Nephron (organoid): ENCODE measurements at regions not wholly inside any gene's neighbourhood (a gene's known extent, or its start where the extent isn't known, plus 50 kb on each side); places are given as distances from the start of the nearest gene placed in this dataset.

Experiments used
- H3K27ac Mint-ChIP-seq, 3 experiments: 2 replicates each; pipeline ENCODE4 v1.8.0; 2020; ENCODE audit warnings: mixed read lengths in 3 of 3, mild to moderate bottlenecking in 2 of 3, moderate library complexity in 1 of 3
- H3K27me3 Mint-ChIP-seq: 2 replicates; pipeline ENCODE4 v1.8.0; 2021; ENCODE audit warnings: low read depth, mild to moderate bottlenecking, moderate library complexity, mixed read lengths
- H3K36me3 Mint-ChIP-seq: 2 replicates; pipeline ENCODE4 v1.8.0; 2020; ENCODE audit warnings: low read depth, mixed read lengths
- H3K4me1 Mint-ChIP-seq: 2 replicates; pipeline ENCODE4 v1.8.0; 2020; ENCODE audit warnings: mixed read lengths
- H3K4me3 Mint-ChIP-seq, 3 experiments: 2 replicates each; pipeline ENCODE4 v1.8.0; 2020; ENCODE audit warnings: mild to moderate bottlenecking in 3 of 3, mixed read lengths in 3 of 3, moderate library complexity in 2 of 3
- H3K9me3 Mint-ChIP-seq: 2 replicates; pipeline ENCODE4 v1.8.0; 2020; ENCODE audit warnings: mixed read lengths
- TF ChIP-seq, protein P1 (sequence below), 3 experiments: fragments of 200-600 bp; sonication (generic); IDR thresholded peaks; one replicate each; pipeline ENCODE4 v1.5.0; 2021; ENCODE audit warnings: antibody characterized with exemption in 3 of 3; ENCODE audit not compliant: unreplicated experiment in 3 of 3

DNA sequence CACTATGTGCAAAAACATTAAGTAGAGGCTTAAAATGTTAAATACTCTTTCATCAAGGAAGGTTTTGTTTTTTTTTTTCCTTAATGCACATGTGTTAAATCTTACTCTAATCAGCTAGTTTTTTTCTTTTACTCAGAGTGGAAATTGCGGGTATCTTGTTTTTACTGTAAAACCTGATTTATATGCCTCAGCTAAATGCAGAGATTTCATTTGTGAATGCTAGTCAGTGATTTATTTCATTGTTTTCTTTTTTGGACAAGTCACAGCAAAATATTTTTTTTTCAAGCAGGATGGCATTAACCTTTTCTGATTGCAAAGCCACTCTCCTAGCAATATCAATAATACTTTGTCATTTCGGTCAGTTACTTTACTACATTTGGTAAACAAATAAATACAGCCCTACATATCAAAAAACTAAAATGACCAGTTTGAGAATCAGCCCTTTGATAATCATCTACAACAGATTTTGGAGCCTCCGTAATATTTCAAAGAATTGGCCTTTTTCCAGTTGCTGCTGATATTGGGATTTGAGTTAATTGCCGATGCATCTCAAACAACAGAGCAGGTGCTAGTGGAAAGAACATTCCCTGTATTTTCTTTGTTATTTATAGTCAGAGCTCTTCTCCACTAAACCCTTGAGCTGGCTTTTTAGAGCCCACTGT is 579.2 kb upstream of the ZNF608 start:
- Mint-ChIP-seq H3K4me1 (peaks cover 40% of the 10 kb centered on the region), H3K27ac (peak overlapping the region in 2 of 3 experiments; percentile 33 to 34), H3K4me3 (no peak overlapping the region), H3K9me3 (peaks cover 2% of the 10 kb centered on the region), H3K36me3 (no peaks in the 10 kb centered on the region), H3K27me3 (peaks cover 9% of the 10 kb centered on the region)
- TF ChIP-seq, protein P1, sequence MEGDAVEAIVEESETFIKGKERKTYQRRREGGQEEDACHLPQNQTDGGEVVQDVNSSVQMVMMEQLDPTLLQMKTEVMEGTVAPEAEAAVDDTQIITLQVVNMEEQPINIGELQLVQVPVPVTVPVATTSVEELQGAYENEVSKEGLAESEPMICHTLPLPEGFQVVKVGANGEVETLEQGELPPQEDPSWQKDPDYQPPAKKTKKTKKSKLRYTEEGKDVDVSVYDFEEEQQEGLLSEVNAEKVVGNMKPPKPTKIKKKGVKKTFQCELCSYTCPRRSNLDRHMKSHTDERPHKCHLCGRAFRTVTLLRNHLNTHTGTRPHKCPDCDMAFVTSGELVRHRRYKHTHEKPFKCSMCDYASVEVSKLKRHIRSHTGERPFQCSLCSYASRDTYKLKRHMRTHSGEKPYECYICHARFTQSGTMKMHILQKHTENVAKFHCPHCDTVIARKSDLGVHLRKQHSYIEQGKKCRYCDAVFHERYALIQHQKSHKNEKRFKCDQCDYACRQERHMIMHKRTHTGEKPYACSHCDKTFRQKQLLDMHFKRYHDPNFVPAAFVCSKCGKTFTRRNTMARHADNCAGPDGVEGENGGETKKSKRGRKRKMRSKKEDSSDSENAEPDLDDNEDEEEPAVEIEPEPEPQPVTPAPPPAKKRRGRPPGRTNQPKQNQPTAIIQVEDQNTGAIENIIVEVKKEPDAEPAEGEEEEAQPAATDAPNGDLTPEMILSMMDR (IDR thresholded peaks at IDR 0.05; ENCODE audit: unreplicated experiment in 3 of 3) = no peak

DNA sequence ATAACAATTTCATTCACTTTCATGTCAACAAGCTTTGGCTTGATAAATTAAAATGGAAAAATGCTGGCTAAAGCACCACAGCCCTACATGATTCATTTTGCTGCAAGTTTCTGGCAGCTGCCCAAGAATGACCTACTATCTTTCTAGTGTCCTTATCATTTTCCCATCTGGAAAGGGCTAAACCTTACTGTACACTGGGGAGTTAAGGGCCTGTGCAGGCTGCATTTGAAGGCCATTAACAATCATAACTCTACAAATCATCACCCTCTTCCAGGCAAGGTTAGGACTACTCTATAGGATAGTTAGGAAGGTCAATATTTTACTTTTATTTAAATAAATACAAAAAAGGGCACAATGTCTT is 579.7 kb upstream of the ZNF608 start:
- no peaks in the 10 kb centered on the region for H3K36me3 Mint-ChIP-seq
- TF ChIP-seq, protein P1 (IDR thresholded peaks at IDR 0.05; ENCODE audit: unreplicated experiment in 3 of 3) = no peak
- H3K9me3 Mint-ChIP-seq = peaks cover 2% of the 10 kb centered on the region
- H3K4me3 Mint-ChIP-seq = no peak overlapping the region
- H3K4me1 Mint-ChIP-seq = peaks cover 41% of the 10 kb centered on the region
- H3K27ac Mint-ChIP-seq = peak overlapping the region in 2 of 3 experiments; percentile 33 to 34
- peaks cover 7% of the 10 kb centered on the region for H3K27me3 Mint-ChIP-seq

DNA sequence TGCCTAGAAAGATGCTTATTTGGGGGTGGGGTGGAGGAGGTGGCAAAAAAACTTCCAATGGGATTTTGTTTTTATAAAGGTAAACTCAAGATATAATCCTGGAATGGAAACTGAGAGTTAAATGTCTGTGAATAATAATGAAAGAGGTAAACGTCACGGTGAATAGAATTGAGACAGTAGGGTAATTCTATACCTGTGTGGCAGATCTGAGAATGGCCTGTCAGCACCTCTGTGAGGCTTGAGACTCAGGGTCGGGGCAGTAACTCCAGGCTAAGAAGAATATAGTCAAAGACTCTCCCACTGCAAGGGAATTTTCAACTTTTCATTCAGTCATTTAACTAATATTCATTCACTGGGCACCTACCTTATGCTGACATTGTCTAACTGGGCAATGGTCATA is 581.2 kb upstream of the ZNF608 start:
- Mint-ChIP-seq H3K4me1 (peaks cover 52% of the 10 kb centered on the region), H3K27me3 (peaks cover 7% of the 10 kb centered on the region), H3K4me3 (no peak overlapping the region), H3K27ac (peak overlapping the region in 1 of 3 experiments; percentile 12), H3K9me3 (peaks cover 2% of the 10 kb centered on the region), H3K36me3 (no peaks in the 10 kb centered on the region)
- TF ChIP-seq, protein P1 (IDR thresholded peaks at IDR 0.05; ENCODE audit: unreplicated experiment in 3 of 3) = no peak

DNA sequence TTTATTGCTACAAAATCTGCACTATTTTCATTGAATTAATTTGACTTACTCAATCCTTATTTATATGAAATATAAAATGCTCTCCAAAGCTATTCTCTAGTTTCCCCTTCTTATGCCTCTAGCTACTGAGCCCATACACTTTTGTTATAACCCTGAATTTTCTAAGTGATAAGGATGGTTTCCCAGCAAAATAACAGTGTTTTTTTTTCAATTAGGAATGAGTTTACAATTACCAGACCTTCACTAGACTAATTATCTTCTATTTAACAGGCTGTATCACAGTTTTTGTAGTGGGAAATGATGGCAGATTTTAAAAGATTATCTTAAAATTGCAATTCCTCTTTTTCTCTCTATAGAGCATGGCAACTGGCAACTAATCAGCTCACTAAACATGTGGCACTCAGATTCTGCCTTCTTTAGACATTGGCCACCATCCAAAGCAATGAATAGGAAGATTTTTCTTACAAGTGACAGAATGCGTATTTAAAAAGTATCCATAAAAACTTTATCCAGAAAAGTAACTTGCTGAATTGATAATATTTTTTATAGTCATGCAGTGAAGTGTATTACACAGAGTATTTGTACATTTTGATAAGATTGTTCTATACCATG is 585.7 kb upstream of the ZNF608 start:
- H3K36me3 Mint-ChIP-seq = no peaks in the 10 kb centered on the region
- H3K27me3 Mint-ChIP-seq = peaks cover 7% of the 10 kb centered on the region
- peaks cover 34% of the 10 kb centered on the region for H3K4me1 Mint-ChIP-seq
- no peak overlapping the region for H3K27ac Mint-ChIP-seq
- TF ChIP-seq, protein P1 (IDR thresholded peaks at IDR 0.05; ENCODE audit: unreplicated experiment in 3 of 3) = no peak
- H3K9me3 Mint-ChIP-seq = peaks cover 2% of the 10 kb centered on the region
- H3K4me3 Mint-ChIP-seq = no peak overlapping the region

DNA sequence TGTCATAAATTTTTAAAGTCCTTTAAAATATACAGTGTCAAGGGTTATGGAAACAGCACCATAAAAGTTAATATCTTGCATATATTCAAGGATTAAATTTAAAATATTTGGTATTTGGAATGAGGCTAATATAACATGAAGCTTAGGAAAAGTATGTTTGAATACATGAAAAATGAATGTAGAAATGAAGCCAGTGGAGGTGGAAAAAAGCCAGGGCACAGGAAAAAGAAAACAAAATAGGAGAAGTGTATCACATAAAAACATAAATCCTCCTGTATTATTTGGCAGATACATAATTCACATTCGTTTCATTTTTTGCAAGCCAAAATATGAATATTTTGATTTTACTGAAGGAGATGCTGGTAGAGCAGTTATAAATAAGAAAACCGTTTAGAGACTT is 587.0 kb upstream of the ZNF608 start:
- TF ChIP-seq, protein P1 (IDR thresholded peaks at IDR 0.05; ENCODE audit: unreplicated experiment in 3 of 3) = no peak

DNA sequence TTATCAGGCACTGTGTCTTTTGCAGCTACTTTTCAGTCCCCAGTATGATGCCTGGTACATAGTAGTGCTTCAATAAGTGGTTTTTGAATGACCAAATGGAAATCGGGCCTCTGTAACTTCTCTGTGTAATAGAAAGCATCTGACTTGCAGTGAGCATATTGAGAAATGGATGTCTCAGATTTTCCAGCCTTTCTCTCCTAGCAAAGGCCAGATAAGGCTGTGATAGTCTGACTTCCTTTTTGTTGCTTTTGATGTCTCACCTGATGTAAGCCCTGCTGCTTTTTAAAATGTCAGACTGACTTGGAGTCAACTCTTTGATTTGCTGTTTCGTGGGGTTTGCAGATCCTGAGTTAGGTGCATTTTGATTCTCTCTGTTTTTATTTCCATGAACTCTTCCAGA is 590.0 kb upstream of the ZNF608 start:
- TF ChIP-seq, protein P1 (IDR thresholded peaks at IDR 0.05; ENCODE audit: unreplicated experiment in 3 of 3) = no peak
- no peaks in the 10 kb centered on the region for H3K9me3 Mint-ChIP-seq
- peaks cover under 1% of the 10 kb centered on the region for H3K27me3 Mint-ChIP-seq
- no peaks in the 10 kb centered on the region for H3K36me3 Mint-ChIP-seq
- H3K4me1 Mint-ChIP-seq = peaks cover 23% of the 10 kb centered on the region
- H3K4me3 Mint-ChIP-seq = no peak overlapping the region
- H3K27ac Mint-ChIP-seq = no peak overlapping the region

More for the DNA sequence above, 587.0 kb upstream of the ZNF608 start:
- H3K9me3 Mint-ChIP-seq = peaks cover 2% of the 10 kb centered on the region
- no peaks in the 10 kb centered on the region for H3K36me3 Mint-ChIP-seq
- H3K4me3 Mint-ChIP-seq = no peak overlapping the region
- no peak overlapping the region for H3K27ac Mint-ChIP-seq
- H3K27me3 Mint-ChIP-seq = no peaks in the 10 kb centered on the region
- peaks cover 28% of the 10 kb centered on the region for H3K4me1 Mint-ChIP-seq
